ENCODE measurements at regions not wholly inside any gene's neighbourhood (a gene's known extent, or its start where the extent isn't known, plus 50 kb on each side); places are given as distances from the start of the nearest gene placed in this dataset.

- DNase-seq (ENCODE audit: extremely low read depth, low read depth): no peak
- TF ChIP-seq, protein P1, sequence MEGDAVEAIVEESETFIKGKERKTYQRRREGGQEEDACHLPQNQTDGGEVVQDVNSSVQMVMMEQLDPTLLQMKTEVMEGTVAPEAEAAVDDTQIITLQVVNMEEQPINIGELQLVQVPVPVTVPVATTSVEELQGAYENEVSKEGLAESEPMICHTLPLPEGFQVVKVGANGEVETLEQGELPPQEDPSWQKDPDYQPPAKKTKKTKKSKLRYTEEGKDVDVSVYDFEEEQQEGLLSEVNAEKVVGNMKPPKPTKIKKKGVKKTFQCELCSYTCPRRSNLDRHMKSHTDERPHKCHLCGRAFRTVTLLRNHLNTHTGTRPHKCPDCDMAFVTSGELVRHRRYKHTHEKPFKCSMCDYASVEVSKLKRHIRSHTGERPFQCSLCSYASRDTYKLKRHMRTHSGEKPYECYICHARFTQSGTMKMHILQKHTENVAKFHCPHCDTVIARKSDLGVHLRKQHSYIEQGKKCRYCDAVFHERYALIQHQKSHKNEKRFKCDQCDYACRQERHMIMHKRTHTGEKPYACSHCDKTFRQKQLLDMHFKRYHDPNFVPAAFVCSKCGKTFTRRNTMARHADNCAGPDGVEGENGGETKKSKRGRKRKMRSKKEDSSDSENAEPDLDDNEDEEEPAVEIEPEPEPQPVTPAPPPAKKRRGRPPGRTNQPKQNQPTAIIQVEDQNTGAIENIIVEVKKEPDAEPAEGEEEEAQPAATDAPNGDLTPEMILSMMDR (IDR thresholded peaks at IDR 0.05; ENCODE audit: low read depth, low read length, missing control alignments): no peak
- H3K4me3 ChIP-seq (replicated peaks; ENCODE audit: low read depth, low read length): no peak overlapping the region
Measured at GRCh38 chr2:147405651-147406050, 439.2 kb upstream of the ACVR2A start.

- H3K4me3 ChIP-seq (replicated peaks; ENCODE audit: low read depth, low read length): no peak overlapping the region
- TF ChIP-seq, protein P1 (IDR thresholded peaks at IDR 0.05; ENCODE audit: low read depth, low read length, missing control alignments): no peak
- no peak for DNase-seq (ENCODE audit: extremely low read depth, low read depth)
Measured at GRCh38 chr2:147398996-147399395, 445.8 kb upstream of the ACVR2A start.

DNA sequence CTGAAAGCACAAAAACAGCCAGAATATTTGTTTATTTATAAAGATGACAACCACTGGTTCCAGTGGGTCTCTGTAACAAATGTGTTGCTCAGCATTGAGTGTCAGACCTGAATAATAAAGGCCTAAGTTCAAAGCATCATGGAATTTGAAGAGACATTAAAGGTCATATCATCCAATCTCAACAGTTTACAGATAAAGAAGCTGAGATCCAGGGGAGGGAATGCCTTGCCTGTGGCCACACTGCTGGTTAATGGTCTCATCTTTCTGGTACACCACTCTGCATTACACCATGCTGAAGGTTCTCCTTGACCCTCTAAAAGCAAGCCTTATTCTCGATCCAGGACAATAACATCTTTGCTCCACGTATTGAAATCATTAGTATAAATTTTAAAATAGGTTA is 446.5 kb upstream of the ACVR2A start:
- H3K4me3 ChIP-seq (replicated peaks; ENCODE audit: low read depth, low read length): no peak overlapping the region
- no peak for DNase-seq (ENCODE audit: extremely low read depth, low read depth)
- TF ChIP-seq, protein P1 (IDR thresholded peaks at IDR 0.05; ENCODE audit: low read depth, low read length, missing control alignments): no peak

- H3K4me3 ChIP-seq (replicated peaks; ENCODE audit: low read depth, low read length): no peak overlapping the region
- DNase-seq (ENCODE audit: extremely low read depth, low read depth): no peak
- TF ChIP-seq, protein P1 (IDR thresholded peaks at IDR 0.05; ENCODE audit: low read depth, low read length, missing control alignments): no peak
Measured at GRCh38 chr2:147396890-147397289, 447.9 kb upstream of the ACVR2A start.

DNA sequence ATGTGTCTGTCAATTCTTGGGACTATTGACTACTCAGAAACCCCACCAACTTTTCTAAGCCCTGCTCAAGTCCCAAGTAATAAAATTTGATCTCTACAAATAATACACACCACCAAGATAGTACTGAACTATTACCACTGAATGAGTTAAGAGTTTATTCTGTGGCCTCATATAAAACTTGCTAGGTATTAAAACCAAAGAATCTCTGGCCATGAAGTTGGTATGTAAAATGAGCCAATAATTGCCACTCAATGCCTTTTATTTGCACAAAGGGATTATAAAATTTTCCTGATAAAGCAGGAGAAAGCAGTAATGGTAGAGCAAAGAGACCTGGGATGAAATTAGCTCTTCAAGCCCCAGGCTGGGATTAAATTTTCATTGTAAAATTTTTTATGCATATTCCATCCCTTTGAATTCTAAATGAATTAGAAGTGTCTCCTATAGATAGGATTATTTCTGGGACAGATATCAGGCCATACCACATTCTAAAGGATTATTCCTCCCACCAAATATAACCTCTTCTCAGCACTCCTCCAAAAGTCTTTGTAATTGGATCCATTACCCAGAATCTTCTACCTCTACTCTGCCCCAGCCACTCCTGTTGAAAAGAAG is 450.5 kb upstream of the ACVR2A start:
- DNase-seq (ENCODE audit: extremely low read depth, low read depth): no peak
- H3K4me3 ChIP-seq (replicated peaks; ENCODE audit: low read depth, low read length): no peak overlapping the region
- TF ChIP-seq, protein P1 (IDR thresholded peaks at IDR 0.05; ENCODE audit: low read depth, low read length, missing control alignments): no peak

DNA sequence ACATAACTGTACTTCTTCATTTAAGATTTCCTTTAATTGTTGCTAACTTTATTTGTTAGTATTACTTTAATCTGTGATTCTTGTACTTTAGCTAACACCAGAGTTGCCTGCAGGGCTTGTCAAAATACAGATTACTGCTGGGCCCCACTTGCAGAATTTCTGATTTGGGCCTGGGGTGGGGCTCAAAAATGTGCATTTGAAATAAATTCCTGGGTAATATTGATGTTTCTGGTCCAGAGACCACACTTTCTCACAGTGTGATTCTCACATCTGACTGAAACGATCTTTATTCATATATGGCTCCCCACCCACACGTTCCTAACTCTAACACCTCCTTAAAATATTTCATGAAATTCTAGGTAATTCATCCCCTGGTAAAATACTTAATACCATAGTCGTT is 452.6 kb upstream of the ACVR2A start:
- TF ChIP-seq, protein P1 (IDR thresholded peaks at IDR 0.05; ENCODE audit: low read depth, low read length, missing control alignments): no peak
- no peak overlapping the region for H3K4me3 ChIP-seq (replicated peaks; ENCODE audit: low read depth, low read length)
- DNase-seq (ENCODE audit: extremely low read depth, low read depth): no peak

DNA sequence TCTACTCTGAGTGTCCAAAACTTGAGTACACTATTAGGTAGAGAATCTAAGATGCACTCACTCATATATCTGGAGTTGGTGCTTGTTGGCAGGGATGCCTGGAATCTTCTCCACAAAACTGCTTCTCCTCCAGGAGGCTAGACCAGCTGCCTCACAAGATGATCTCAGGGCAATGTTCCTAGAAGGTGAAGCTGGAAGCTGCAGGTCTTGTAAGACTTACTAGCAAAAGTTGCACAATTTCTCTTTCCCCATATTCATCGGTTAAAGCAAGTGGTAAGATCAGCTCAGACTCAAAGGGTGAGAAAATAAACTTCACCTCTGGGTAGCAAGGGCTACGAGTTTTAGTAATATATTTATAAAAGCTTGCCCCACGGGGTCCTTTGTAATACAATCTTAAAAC is 454.4 kb upstream of the ACVR2A start:
- H3K4me3 ChIP-seq (replicated peaks; ENCODE audit: low read depth, low read length): no peak overlapping the region
- TF ChIP-seq, protein P1 (IDR thresholded peaks at IDR 0.05; ENCODE audit: low read depth, low read length, missing control alignments): no peak
- DNase-seq (ENCODE audit: extremely low read depth, low read depth): no peak

Data from HFF-Myc (cell line).